IMR-90 (cell line): ENCODE measurements at regions not wholly inside any gene's neighbourhood (a gene's known extent, or its start where the extent isn't known, plus 50 kb on each side); places are given as distances from the start of the nearest gene placed in this dataset.
A peak's percentile ranks its signal among the peaks of the same experiment; 100 is the strongest.

ENCODE experiments used
- ATAC-seq: fragments of 200-7000 bp; cut with Tn5 transposase; 2 replicates; pipeline ENCODE4 v1.9.1; 2020; ENCODE audit warnings: low read depth, mild to moderate bottlenecking, moderate library complexity
- BruUV-seq: library from RNA; stranded (reverse); fragments of 400-500 nt; replicated peaks from 2 replicates; lab custom pipeline; 2021; lab: Mats Ljungman, UMichigan
- CTCF ChIA-PET: fragments of 300-600 bp; formaldehyde crosslinking; extraction: SDS; loops from one replicate; lab custom pipeline; 2021; ENCODE audit warnings: antibody characterized with exemption; lab: Yijun Ruan, JAX
- POLR2A ChIA-PET: fragments of 300-600 bp; sonication (Branson Sonifier 250); formaldehyde crosslinking; loops from one replicate; lab custom pipeline; 2022; ENCODE audit warnings: antibody characterized with exemption; ENCODE audit not compliant: unreplicated experiment; lab: Charles Lee
- DNase-seq: peaks from one replicate; pipeline ENCODE4 v3.0.0; 2013
- H2AFZ ChIP-seq: replicated peaks from 2 replicates; pipeline ENCODE3; 2013; ENCODE audit warnings: low read length, mild to moderate bottlenecking; ENCODE audit not compliant: poor library complexity
- H2AK5ac ChIP-seq: 2 replicates; pipeline ENCODE4 v1.6.1; 2013; ENCODE audit warnings: low read depth, low read length, inconsistent platforms
- H2AK9ac ChIP-seq: replicated peaks from 2 replicates; pipeline ENCODE3; 2013; ENCODE audit warnings: mild to moderate bottlenecking, low read depth, low read length, moderate library complexity; ENCODE audit not compliant: poor library complexity
- H2BK120ac ChIP-seq: 2 replicates; pipeline ENCODE4 v1.6.1; 2013; ENCODE audit warnings: low read depth, low read length, inconsistent platforms
- H2BK15ac ChIP-seq: 3 replicates; pipeline ENCODE4 v1.6.1; 2013; ENCODE audit warnings: low read depth, low read length, inconsistent platforms
- H2BK20ac ChIP-seq: 2 replicates; pipeline ENCODE4 v1.6.1; 2013; ENCODE audit warnings: low read depth, mild to moderate bottlenecking, inconsistent platforms, low read length, moderate library complexity
- H2BK5ac ChIP-seq: 2 replicates; pipeline ENCODE4 v1.6.1; 2013; ENCODE audit warnings: mild to moderate bottlenecking, low read depth, low read length, inconsistent platforms; ENCODE audit not compliant: poor library complexity, severe bottlenecking
- H3K14ac ChIP-seq: replicated peaks from 2 replicates; pipeline ENCODE4 v1.6.1; 2013; ENCODE audit warnings: low read depth, low read length, inconsistent platforms
- H3K18ac ChIP-seq: 2 replicates; pipeline ENCODE4 v1.6.1; 2013; ENCODE audit warnings: low read depth, low read length, control low read depth
- H3K23ac ChIP-seq: 2 replicates; pipeline ENCODE4 v1.6.1; 2013; ENCODE audit warnings: low read depth, low read length, inconsistent platforms
- H3K27ac ChIP-seq: 2 replicates; pipeline ENCODE4 v1.5.1; 2013; ENCODE audit warnings: mild to moderate bottlenecking, control low read depth, low read length; ENCODE audit not compliant: insufficient read depth
- H3K27me3 ChIP-seq: 2 replicates; pipeline ENCODE4 v1.6.1; 2013; ENCODE audit warnings: low read length; ENCODE audit not compliant: control insufficient read depth, insufficient read depth
- H3K36me3 ChIP-seq: 2 replicates; pipeline ENCODE4 v1.6.1; 2013; ENCODE audit warnings: low read length, mixed read lengths; ENCODE audit not compliant: control insufficient read depth, insufficient read depth
- H3K4ac ChIP-seq: 2 replicates; pipeline ENCODE4 v1.6.1; 2013; ENCODE audit warnings: low read depth, low read length, inconsistent platforms
- H3K4me1 ChIP-seq: 2 replicates; pipeline ENCODE4 v1.6.1; 2013; ENCODE audit warnings: low read length, mixed read lengths; ENCODE audit not compliant: control insufficient read depth, insufficient read depth
- H3K4me2 ChIP-seq: 2 replicates; pipeline ENCODE4 v1.6.1; 2013; ENCODE audit warnings: low read depth, mild to moderate bottlenecking, control low read depth, low read length, moderate library complexity
- H3K4me3 ChIP-seq: 2 replicates; pipeline ENCODE4 v1.5.1; 2013; ENCODE audit warnings: low read depth, mild to moderate bottlenecking, control low read depth, low read length, moderate library complexity; ENCODE audit not compliant: insufficient read depth
- H3K56ac ChIP-seq: 2 replicates; pipeline ENCODE4 v1.6.1; 2013; ENCODE audit warnings: low read length, inconsistent platforms; ENCODE audit not compliant: insufficient read depth; ENCODE audit errors: extremely low read depth
- H3K79me1 ChIP-seq, 2 experiments: 2 replicates each; pipeline ENCODE4 v1.6.1; 2013; ENCODE audit warnings: low read length in 2 of 2, inconsistent platforms in 1 of 2, low read depth in 1 of 2
- H3K9ac ChIP-seq: 2 replicates; pipeline ENCODE4 v1.6.1; 2013; ENCODE audit warnings: low read depth, low read length, control low read depth
- H3K9me1 ChIP-seq: 2 replicates; pipeline ENCODE4 v1.6.1; 2013; ENCODE audit warnings: low read length, inconsistent platforms; ENCODE audit not compliant: insufficient read depth
- H3K9me3 ChIP-seq: 2 replicates; pipeline ENCODE4 v1.6.1; 2013; ENCODE audit warnings: low read length; ENCODE audit not compliant: control insufficient read depth, insufficient read depth
- H4K20me1 ChIP-seq: 2 replicates; pipeline ENCODE4 v1.6.1; 2013; ENCODE audit warnings: low read length, inconsistent platforms; ENCODE audit not compliant: insufficient read depth
- H4K5ac ChIP-seq: 2 replicates; pipeline ENCODE4 v1.6.1; 2013; ENCODE audit warnings: mild to moderate bottlenecking, low read depth, low read length, control low read depth
- H4K8ac ChIP-seq, 2 experiments: 2 replicates each; pipeline ENCODE4 v1.6.1; 2013; ENCODE audit warnings: low read depth in 2 of 2, low read length in 2 of 2, control low read depth in 1 of 2, inconsistent platforms in 1 of 2
- H4K91ac ChIP-seq: 2 replicates; pipeline ENCODE4 v1.6.1; 2013; ENCODE audit warnings: low read depth, low read length, inconsistent platforms; ENCODE audit not compliant: insufficient read depth
- BHLHE40 ChIP-seq: fragments of 150-350 bp; IDR thresholded peaks from 2 replicates; pipeline ENCODE4 v1.6.1; 2016; ENCODE audit warnings: mild to moderate bottlenecking, low read depth, low read length
- CEBPB ChIP-seq: IDR thresholded peaks from 2 replicates; pipeline ENCODE4 v1.6.1; 2012; ENCODE audit warnings: low read depth, low read length, improper control_type of control experiment
- CHD1 ChIP-seq: IDR thresholded peaks from 2 replicates; pipeline ENCODE4 v1.6.1; 2012; ENCODE audit warnings: low read depth, low read length, improper control_type of control experiment
- MAFK ChIP-seq: IDR thresholded peaks from 2 replicates; pipeline ENCODE4 v1.6.1; 2012; ENCODE audit warnings: low read depth, low read length, improper control_type of control experiment
- MXI1 ChIP-seq: IDR thresholded peaks from 2 replicates; pipeline ENCODE4 v1.6.1; 2012; ENCODE audit warnings: low read depth, mild to moderate bottlenecking, low read length, moderate library complexity, borderline replicate concordance
- NFE2L2 ChIP-seq: fragments of 150-350 bp; IDR thresholded peaks from 2 replicates; pipeline ENCODE4 v1.6.1; 2016; ENCODE audit warnings: low read depth, mild to moderate bottlenecking, low read length
- RAD21 ChIP-seq: IDR thresholded peaks from 2 replicates; pipeline ENCODE4 v1.6.1; 2012; ENCODE audit warnings: low read length, improper control_type of control experiment
- RFX5 ChIP-seq: IDR thresholded peaks from 2 replicates; pipeline ENCODE4 v1.8.0; 2012; ENCODE audit warnings: low read depth, mild to moderate bottlenecking, low read length, moderate library complexity
- WGBS, 2 experiments: methylation state at CpG; one replicate each; pipeline versions ENCODE4 v1.1.5 to v1.1.7; 2013; ENCODE audit warnings: missing lambda C conversion rate in 2 of 2; ENCODE audit not compliant: insufficient read length in 1 of 2; ENCODE audit errors: extremely low coverage in 2 of 2; 5-methylcytosine and 5-hydroxymethylcytosine counted together
- dilution Hi-C: fragments of 300-500 bp; cut with HindIII; formaldehyde crosslinking; loops from one replicate; pipeline ENCODE4 v1.14.3; 2018; ENCODE audit warnings: low sequenced_read_pairs; ENCODE audit not compliant: unreplicated experiment
- in situ Hi-C: fragments of 300-500 bp; cut with MboI; formaldehyde crosslinking; loops from 3 replicates; pipeline ENCODE4 v1.14.3; 2019; ENCODE audit warnings: low sequenced_read_pairs, inconsistent platforms, mixed read lengths
- intact Hi-C: fragments of 100-400 bp; cut with micrococcal nuclease; formaldehyde crosslinking; loops from 2 replicates; pipeline ENCODE4 v1.10.0; 2022
- TF ChIP-seq, protein P1 (sequence below): conservative IDR thresholded peaks from 2 replicates; pipeline ENCODE4 v1.5.1; 2012; ENCODE audit warnings: mild to moderate bottlenecking, low read depth, low read length, improper control_type of control experiment
- TF ChIP-seq, protein P2 (sequence below): fragments of 150-350 bp; IDR thresholded peaks from 2 replicates; pipeline ENCODE4 v1.6.1; 2016; ENCODE audit warnings: low read depth, mild to moderate bottlenecking, low read length, moderate library complexity, borderline replicate concordance
- TF ChIP-seq, protein P3 (sequence below): fragments of 150-350 bp; IDR thresholded peaks from 2 replicates; pipeline ENCODE4 v1.6.1; 2017; ENCODE audit warnings: mild to moderate bottlenecking, antibody characterized with exemption, low read length, low read depth

DNA sequence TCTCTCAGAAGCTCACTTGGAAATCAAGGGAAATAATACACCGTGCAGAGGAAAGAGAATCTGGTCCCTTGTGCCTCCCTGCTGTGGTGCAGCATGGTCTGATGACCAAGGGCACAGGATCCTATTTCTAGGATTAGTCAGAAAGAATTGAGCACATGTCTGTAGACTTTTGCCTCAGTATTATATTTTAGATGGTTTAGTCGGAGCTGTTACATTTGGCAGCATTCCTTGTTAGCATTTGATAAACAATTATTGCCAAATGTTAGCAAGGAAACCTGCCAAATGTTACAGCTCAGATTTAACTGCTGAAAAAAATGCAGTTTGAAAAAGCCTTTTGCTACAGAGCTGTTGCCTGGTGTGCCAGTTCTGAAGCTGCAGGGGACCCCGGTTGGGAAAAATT, 183.5 kb upstream of the DPYD start:
- Histone ChIP-seq H3K9me1 (peaks cover 7% of the 10 kb centered on the region; the same call in 1 of the 2 replicates), H4K20me1 (no peaks in the 10 kb centered on the region), H3K4ac (no peak overlapping the region), H3K23ac (no peak overlapping the region), H2AFZ (no peak overlapping the region), H2BK5ac (no peak overlapping the region), H2BK15ac (no peak overlapping the region), H4K5ac (no peak overlapping the region), H3K27ac (no peak overlapping the region), H3K4me3 (no peak overlapping the region), H3K36me3 (no peaks in the 10 kb centered on the region), H3K79me1 (no peaks in the 10 kb centered on the region), H2BK20ac (no peak overlapping the region), H2BK120ac (no peak overlapping the region), H2AK9ac (no peak overlapping the region), H3K56ac (no peak overlapping the region), H2AK5ac (no peak overlapping the region), H4K91ac (no peak overlapping the region), H3K4me2 (no peak overlapping the region), H4K8ac (no peak overlapping the region), H3K9me3 (peaks cover 12% of the 10 kb centered on the region), H3K9ac (no peak overlapping the region), H3K4me1 (peaks cover 4% of the 10 kb centered on the region), H3K27me3 (no peaks in the 10 kb centered on the region), H3K18ac (no peak overlapping the region), H3K14ac (no peak overlapping the region)
- POLR2A ChIA-PET = no interaction called here
- in situ Hi-C loops (no loop called here), dilution Hi-C loops (no loop called here), intact Hi-C loops (loop anchor here (5.0 kb wide), 1 partner anchor 52 kb away; no protein-coding TSS in a partner anchor)
- 0% methylated on average over 1 of the region's 3 CpGs; no CpG with 5 or more reads in 1 of the 2 experiments for WGBS, 2 experiments
- peak; percentile 87 for DNase-seq
- ATAC-seq = peak; percentile 92
- TF ChIP-seq, protein P1, sequence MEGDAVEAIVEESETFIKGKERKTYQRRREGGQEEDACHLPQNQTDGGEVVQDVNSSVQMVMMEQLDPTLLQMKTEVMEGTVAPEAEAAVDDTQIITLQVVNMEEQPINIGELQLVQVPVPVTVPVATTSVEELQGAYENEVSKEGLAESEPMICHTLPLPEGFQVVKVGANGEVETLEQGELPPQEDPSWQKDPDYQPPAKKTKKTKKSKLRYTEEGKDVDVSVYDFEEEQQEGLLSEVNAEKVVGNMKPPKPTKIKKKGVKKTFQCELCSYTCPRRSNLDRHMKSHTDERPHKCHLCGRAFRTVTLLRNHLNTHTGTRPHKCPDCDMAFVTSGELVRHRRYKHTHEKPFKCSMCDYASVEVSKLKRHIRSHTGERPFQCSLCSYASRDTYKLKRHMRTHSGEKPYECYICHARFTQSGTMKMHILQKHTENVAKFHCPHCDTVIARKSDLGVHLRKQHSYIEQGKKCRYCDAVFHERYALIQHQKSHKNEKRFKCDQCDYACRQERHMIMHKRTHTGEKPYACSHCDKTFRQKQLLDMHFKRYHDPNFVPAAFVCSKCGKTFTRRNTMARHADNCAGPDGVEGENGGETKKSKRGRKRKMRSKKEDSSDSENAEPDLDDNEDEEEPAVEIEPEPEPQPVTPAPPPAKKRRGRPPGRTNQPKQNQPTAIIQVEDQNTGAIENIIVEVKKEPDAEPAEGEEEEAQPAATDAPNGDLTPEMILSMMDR = no peak
- TF ChIP-seq, protein P2, sequence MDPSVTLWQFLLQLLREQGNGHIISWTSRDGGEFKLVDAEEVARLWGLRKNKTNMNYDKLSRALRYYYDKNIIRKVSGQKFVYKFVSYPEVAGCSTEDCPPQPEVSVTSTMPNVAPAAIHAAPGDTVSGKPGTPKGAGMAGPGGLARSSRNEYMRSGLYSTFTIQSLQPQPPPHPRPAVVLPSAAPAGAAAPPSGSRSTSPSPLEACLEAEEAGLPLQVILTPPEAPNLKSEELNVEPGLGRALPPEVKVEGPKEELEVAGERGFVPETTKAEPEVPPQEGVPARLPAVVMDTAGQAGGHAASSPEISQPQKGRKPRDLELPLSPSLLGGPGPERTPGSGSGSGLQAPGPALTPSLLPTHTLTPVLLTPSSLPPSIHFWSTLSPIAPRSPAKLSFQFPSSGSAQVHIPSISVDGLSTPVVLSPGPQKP = no peak
- TF ChIP-seq RFX5 = no peak
- TF ChIP-seq RAD21 = no peak
- no peak for TF ChIP-seq MAFK
- peak; percentile 52; the same call in 1 of the 2 replicates for TF ChIP-seq BHLHE40
- TF ChIP-seq CEBPB = peak; percentile 71
- peak; percentile 53; the same call in 1 of the 2 replicates for TF ChIP-seq MXI1
- TF ChIP-seq CHD1 = no peak
- TF ChIP-seq NFE2L2 = no peak
- TF ChIP-seq, protein P3, sequence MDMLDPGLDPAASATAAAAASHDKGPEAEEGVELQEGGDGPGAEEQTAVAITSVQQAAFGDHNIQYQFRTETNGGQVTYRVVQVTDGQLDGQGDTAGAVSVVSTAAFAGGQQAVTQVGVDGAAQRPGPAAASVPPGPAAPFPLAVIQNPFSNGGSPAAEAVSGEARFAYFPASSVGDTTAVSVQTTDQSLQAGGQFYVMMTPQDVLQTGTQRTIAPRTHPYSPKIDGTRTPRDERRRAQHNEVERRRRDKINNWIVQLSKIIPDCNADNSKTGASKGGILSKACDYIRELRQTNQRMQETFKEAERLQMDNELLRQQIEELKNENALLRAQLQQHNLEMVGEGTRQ = no peak
- CTCF ChIA-PET = interaction anchor here (0.6 to 1.1 kb wide), 4 partner anchors 14 to 364 kb away, joined by 3 read pairs; no protein-coding TSS in a partner anchor
- BruUV-seq = no TSS peak
